IPS DF 19.7 (cell line): ENCODE measurements at regions not wholly inside any gene's neighbourhood (a gene's known extent, or its start where the extent isn't known, plus 50 kb on each side); places are given as distances from the start of the nearest gene placed in this dataset.
"Not testable (repeated sequence)": the region's sequence is repeated elsewhere in the genome, so short reads cannot be mapped to it uniquely, and the experiment has no call there.

ENCODE experiments used
- DNase-seq: peaks from one replicate; pipeline ENCODE4 v3.0.0-alpha.2; 2013; ENCODE audit warnings: low read depth, low spot score

DNA sequence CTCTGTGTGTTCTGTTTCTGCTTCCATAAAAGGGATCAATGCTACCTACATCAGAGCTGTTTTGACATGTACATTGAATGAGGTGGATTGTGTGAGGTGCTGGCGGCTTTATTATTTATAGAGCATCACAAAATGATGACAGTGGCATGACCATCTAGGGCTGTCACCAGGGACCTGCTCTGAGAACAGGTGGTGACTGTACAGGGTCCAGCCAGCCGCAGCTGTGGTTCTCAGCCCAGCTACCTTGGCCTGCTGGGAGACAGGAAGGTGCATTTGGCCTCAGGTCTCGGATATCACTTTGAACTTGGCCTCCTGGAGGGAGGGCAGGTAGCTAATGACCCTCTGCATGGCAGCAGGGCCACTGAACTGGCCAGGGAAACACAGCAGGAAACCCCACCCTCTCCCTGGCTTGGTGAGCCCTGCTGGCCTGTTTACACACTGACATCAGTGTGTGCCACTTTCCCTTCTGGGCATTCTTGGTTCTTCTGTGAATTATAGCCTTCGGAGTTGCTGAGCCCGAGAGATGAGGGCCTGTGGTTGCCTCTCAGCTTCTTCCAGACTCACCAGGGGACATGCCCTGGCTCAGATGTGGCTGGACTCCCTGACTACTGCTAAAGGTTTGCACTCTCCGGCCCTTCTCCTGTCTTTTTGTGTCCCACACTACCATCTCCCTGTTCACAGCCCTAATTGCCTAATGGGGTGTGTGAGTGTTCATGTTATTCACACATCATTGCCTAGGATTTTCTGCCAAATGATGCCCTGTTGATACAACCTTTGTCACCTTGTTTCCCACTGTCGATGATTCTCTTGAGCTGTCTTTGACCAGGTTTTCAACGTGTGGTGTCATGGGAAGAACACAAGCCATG lies 109.2 kb upstream of the RAB12 start:
- DNase-seq = no peak

DNA sequence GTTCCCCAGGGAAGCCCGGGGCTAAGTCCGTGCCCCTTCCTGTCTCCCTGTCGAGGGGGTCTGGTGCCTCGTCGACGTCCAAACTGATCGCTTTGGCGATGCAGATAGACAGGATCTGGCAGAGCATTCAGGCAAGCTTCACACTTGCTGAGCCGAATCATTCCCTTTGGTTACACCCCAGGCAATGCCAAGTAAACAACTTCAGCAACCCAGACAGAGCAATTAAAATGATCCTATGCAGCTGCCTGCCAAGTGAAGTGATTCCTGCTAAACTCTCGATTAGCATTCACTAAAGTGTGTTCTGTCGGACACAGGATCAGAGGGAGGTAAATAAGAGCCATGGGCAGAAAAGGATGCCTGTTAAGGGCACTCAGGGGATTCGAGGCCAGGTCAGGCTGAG lies 108.2 kb upstream of the RAB12 start:
- no peak for DNase-seq

DNA sequence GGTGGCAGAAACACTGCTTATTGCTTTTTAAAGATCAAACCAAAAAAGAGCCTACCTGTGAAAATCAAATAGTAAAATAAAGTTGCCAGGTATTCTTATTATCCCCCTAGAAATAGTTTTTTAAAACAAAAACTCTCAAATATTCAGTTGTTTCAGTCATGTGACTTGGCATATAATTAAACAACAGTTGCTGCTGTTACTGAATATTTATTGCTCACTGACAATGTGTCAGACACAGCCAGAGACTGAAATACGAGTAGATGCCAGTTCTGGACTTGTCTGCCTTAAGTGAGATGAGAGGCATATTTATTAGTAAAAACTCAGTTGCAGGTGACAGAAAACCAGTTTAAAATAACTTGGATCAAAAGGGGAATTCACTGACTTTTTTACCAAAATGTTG lies 106.0 kb upstream of the RAB12 start:
- DNase-seq = no peak

DNA sequence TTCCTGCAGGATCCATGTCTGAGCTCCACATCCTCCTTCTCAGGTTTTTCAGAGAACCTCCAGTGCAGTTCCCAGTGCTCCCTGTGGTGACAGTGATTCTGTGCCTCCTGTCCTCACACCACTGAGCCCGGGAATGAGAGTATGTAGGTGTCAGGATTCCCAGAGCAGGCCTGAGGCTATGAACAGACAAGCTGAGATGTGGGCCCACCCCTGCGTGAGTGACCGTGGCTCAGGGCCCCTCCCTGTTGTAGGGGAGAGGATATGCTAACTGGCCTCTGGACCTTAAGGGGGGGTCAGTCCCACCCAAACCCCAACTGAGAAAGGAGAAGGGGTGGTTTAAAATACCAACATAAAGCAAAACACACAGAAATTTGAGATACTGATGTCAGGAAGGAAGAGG lies 104.8 kb upstream of the RAB12 start:
- no peak for DNase-seq

DNA sequence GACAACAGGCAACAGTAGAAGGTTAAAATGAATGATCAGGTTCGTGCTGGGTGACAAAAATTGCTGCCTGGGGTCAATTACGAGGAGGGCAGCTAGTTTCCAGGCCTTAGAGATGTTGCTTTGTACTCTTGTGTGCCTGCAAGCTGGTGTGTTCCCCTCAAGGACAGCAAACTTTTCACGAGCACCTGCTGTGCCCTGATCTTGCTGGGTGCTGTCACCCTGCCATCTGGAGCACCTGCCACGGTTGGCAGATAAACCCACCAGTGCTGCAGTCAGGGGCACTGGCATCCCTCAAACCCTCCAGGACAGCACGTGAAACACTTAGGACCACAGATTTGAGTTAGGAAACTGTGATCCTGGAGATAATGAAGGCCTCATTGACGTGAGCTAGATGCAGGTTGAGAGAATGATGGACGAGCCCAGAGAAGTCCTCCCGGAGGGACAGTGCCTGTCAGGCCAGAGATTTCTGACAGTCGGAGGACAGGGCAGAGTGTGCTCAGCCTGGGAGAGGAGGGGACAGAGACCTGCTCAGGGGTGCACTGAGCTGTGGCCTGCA lies 104.3 kb upstream of the RAB12 start:
- DNase-seq = no peak

DNA sequence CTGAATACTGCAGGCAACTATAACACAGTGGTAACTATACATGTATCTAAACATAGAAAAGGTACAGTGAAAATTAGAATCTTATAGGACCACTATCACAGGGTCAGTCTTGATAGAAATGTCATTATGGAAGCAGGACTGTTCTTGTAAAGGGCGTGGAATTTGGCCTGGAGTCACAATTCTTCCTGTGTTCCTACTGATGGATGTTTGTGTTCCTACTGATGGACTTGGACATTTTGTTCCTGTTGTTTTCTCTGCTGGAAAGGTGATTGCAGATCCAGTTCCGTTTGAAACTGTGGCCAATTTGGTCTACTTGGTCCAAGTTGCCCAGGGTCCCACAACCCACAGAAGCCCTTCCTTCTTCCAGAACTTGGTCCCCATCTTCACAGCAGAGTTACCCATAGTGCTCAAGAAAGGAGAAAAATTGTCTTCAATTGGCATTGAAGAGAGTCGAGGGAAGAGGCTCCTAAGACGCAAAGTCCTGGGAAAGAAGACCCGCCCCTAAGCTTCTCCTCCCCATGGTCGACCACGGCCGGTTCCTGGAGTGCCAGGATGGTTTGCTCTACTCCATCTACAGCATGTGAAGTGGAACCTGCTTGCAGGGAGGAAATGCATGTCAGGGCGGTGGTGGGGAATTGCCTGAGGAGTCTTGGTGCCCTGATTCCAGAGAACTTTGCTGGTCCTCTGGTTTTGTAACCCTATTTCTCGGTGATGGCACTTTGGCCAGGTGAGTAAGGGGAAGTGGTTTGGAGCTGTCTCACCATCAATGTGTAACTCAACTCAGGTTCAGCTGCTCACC lies 102.8 kb upstream of the RAB12 start:
- DNase-seq = no peak

DNA sequence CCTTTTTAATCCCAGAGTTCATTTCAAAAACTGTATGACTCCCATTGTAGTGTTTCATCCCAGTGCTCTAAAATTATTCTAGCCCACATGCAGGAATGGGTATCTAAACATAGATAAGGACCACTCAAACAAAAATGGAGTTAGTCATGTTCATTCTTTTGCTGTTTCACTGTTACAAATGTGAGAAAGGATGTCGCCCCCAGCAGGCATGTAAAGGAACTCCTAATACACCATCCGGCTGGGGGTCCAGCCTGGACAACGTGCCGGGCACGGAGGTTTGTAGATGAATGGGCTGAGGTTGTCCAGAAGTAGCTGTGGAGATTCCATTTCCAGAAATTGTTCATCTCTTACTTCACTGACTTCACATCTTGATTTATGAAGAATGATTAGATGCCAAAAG lies 101.9 kb upstream of the RAB12 start:
- DNase-seq = no peak

DNA sequence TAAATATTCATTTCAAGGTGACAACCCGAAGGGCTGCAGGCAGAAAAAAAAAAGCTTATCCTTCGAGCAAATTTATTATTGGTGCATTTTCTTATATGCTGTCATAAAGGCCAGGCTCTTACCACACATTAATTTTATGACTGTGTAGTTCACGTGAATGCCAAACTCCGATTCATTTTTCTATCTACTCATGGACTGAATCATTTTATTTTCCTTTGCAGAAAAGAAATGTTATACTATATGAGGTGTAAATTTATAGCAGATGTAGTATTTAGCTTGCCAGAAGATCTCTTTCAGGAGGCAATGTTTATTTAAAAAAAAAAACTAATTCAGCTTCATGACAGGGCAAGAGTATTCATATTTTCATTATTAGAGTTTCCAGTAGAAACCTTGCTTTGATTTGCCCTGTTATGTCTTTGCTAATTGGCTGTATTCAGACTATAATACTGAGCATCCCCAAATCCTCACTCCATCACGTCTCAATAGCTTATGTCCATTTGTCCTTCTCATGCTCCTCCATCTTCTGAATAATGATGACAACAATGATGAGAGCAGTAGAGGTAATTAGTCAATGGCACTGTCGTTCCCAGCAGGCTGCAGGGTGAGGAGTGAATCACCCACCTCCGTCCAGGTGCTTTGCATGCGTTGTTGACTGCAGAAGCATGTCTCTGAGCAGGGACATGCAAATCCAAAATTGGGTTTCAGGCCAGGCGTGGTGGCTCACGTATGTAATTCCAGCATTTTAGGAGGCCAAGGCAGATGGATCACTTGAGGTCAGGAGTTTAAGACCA lies 101.1 kb upstream of the RAB12 start:
- no peak for DNase-seq

DNA sequence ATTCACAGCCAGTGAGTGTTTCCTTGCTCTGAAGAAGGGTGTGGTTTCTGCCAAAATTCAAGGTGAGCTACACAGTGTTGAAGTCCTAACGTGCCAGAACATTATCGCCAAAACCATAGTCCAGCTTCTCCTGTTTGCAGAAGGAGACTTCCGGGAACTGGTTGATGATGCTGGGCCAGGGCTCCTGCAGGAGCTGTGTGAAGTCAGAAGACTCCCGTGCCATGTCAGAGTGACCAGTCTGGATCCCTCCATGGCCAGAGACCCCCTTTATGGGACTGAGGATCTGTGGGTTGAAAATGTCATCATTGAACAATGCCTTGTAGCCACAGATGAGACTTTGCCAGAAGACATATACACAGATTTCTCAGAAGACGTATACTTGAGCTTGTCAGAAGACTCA lies 96.0 kb upstream of the RAB12 start:
- no peak for DNase-seq

DNA sequence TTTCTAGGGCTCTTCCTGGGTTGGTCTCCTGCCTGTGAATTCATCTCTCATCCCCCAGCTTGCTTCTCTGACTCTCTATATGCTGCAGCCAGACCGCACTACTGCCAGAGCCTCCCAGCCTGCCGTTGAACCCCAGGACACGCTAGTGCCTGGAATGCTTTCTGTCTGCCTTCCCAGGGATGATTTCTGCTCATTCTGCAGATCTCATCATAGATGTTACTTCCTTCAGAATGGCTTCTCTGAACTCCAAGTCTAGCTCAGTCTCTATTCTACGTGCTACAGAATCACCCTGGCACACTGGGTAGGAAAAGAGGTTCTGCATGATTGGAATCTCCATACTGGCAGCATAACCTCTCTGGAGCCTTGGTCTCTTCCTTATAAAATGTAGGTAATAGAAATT lies 94.8 kb upstream of the RAB12 start:
- DNase-seq = no peak

DNA sequence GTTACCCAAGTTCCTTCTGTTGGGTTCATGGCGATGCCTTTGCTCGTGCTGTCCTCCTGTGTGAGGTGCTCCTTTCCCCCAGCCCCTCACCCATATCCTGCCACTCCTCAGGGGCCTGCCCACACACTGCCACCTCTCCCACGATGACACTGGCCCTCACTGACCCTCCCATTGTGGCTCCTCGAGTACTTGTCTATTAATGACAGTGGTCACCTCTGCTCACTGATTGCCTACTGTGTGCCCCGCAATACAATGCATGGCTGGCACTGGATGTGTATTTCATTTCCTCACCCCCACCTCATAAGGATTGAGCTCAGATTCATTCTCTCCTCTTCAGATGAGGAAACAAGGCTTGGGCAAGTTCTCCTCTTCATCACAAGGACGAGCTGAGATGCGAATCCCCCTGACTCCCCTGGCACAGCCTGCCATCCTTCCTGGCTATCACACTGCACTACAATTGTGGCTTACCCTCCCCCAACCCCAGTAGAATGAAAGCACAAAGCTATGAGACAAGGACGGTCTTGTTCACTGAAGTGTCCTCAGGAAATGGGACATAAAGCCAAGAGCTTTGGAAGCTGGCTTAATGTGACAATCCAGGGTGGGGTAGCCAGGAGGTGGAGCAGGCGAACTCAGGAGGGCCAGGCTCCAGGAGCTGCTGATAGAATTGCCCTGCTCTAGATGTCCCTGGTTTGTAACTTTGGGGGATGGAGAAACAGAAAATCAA lies 93.9 kb upstream of the RAB12 start:
- DNase-seq = no peak

DNA sequence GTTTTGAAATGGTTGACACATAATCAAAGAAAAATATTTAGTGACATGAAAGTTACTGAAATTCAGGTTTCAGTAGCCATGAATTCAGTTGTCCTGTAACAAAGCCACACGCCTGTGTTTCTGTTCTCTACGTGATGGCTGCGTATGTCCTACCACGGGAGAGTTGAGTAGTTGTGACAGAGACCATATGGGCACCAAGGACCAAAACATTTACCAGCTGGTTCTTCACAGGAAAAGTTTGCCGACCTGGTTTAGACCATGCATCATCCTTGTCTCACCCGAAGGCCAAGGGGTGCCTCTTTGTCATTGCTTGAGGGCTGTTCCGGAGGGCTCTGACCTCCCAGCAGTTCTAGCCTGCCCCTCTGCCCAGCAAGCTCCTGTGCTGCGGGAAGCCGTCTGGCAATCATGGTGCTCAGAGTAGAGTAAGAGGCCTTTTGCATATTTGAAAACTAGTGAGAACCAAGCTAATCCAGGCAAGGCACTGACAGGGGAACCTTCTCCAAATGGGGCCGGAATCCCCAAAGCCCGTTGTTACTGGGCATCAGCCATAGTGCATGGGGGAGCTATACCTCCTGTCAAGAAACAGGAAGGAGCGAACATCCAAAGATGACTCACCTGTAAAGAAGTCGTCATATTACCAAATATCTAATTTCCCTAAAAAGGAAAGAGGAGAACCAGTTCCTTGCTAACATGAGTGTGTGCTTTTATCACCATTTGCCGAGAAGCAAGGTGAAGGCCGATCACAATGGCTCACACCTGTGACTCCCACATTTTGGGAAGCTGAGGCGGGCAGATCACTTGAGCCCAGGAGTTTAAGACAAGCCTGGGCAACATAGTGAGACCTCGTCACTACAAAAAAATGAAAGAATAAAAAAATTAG lies 92.6 kb upstream of the RAB12 start:
- DNase-seq = no peak

DNA sequence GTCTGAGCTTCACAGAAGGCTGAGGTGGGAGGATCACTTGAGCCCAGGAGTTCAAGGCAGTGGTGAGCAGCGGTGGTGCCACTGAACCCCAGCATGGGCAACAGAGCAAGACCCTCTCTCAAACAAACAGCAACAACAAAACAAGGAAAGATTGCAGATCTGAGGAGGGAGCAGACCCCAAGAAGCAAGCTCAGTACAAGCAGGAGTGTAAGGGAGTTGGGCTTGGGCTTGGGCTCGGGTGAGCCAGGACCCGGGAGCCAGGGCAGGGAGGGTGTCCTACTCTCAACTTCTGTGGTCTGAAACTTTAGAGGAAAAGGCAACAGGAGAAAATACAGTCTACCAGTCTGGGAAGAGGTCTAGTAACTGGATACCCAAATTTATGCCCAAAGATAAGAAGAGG lies 92.0 kb upstream of the RAB12 start:
- no peak for DNase-seq

DNA sequence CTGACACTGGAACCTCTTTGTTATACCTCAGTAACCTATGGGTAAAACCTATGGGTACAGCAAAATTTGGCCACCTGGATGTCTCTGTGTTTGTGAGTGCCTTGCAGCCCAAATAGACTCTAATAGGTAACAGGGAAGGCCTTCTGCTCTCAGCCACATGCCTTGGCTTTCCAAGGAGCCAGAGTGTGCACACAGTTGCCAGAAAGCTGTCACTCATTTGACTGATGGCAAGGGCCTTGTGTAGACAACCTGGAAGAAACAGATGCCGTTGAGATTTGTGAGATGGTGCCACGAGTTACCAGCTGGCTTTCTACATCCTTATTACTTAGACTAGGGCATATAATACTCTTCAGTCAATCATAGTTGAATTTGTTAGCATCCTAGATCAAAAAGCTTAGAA lies 90.1 kb upstream of the RAB12 start:
- DNase-seq = no peak

DNA sequence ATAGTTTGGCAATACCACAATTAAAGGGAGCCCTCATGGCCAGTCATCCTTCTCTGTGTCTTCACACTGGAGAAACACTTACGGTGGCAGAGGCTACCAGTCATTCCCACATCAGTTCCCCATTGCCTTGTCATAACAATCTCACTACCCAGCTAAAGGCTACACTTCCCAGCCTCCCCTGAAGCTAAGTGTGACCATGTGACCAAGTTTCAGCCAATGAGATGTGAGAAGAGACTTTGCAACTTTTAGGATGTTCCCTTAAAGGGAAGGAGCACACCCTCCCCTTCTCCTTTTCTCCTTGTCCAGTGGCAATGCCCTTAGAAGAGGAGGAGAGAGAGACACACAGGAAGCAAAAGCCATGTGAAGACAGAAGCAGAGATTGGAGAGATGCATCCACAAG lies 89.0 kb upstream of the RAB12 start:
- DNase-seq = no peak

DNA sequence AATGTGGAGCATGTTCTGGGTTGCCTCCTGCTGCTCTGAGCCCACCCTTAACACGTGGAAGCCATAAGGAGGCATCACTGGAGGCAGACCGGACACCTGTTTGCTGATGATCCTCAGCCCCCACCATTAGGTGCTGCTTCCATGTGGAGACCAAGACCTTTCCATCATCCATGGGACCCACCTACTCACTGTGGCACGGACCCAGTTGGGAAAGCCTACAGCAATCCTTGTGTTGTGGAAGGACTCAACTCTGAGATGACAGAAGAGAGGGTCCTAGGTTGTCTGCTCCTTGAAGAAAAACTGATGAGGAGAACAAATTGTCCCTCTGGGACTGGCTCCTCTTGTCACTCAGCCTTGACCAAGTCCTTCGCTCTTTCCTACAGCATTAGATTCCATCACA lies 86.5 kb upstream of the RAB12 start:
- no peak for DNase-seq

DNA sequence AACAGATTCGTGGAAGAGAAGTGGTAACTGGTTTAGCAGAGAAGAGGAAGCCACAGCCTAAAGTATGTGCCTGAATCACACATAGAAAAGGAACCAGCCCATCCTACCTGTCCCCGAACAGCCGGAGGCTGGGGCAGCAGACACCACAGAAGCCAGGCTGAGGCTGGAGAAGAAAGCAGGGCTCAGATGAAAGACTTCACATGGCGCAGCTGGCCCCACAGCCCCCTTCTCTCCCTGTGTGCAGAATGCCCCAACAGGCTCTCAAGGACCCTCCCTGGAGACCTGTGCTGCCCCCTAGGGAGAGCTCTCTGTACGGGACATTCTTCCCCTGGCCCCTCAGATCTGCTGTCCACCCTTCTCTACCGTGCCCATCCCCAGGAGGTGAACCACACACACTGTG lies 83.5 kb upstream of the RAB12 start:
- DNase-seq = no peak

DNA sequence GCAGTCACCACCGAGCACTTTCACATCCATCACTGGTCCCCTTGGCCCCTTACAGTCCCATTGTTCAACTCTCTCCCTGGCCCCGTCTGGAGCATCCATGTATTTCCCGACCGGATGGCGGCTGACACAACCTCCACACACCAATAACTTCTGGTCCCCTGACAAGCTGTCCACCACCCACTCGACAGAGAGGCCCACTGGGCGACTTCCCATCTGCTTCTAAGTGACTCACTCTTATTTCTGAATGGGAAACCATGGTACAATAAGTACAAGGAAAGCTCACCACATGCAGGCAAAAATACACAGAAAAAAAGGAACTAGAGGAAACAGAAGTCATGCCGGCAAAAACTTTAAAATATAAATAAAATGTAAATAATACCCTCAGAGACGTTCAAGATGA lies 82.9 kb upstream of the RAB12 start:
- no peak for DNase-seq

DNA sequence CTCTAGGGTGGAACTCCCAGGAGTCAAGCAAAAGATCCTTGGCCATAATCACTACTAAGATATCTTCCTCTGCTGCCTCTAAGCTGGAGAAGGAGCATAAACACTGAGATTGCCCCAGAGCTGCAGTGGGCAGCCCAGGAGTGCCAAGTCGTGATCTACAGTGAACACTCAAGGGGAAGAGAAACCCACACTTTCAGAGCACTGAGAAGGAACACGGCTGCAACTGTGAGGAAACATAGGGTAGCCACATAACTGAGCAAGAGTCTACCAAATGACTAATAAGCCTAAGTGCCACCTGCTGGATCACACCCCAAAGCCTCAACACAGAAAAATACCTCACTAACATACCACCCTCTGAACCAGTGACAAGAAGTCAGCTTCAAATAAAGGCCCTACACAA lies 79.6 kb upstream of the RAB12 start:
- DNase-seq = no peak

DNA sequence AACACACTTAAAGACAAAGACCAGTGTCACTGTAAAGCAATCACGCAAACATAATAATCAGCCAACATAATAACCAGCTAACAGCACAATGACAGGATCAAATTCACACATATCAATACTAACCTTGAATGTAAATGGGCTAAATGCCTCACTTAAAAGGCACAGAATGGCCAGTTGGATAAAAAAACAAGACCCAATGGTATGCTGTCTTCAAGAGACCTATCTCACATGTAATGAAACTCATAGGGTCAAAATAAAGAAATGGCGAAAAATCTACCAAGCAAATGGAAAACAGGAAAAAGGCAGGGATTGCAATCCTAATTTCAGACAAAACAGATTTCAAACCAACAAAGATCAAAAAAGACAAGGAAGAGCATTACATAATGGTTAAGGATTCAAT lies 78.2 kb upstream of the RAB12 start:
- not testable (repeated sequence) for DNase-seq
